ENCODE measurements at regions not wholly inside any gene's neighbourhood (a gene's known extent, or its start where the extent isn't known, plus 50 kb on each side); places are given as distances from the start of the nearest gene placed in this dataset.
A peak's percentile ranks its signal among the peaks of the same experiment; 100 is the strongest.

DNA sequence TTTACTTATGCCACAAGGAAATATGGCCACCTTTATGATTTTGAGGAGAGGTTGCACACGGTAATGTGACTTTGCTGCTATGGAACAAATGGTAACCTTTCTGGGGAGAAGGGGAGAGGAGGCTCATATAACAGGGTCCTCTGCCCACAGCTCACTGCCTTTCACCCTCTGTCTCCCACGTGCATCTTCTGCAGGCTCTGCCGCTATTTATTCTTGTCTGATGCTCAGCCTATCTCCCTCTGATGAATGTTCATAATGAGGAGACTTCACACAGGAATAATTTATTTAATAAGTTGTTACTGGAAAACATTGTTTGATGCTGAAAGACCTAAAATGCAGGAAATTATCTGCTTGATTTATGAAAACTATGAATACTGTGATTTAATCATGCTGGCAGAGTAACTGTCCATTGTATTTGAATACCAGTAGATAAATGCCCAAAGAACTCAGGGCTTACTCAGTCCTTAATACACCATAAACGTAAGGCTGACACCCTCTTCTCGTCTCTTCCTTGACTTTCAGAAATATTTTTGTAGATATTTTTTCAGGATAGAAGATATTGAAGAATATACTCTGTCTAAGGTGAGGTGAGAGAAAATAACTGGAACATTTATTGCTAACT lies 721.1 kb downstream of the QKI start:
- Histone ChIP-seq H3K27ac (no peak overlapping the region), H3K9me2 (replicated peaks; ENCODE audit: insufficient read depth) (no peaks in the 10 kb centered on the region), H2AFZ (no peak overlapping the region), H4K20me1 (ENCODE audit: insufficient read depth, poor library complexity, severe bottlenecking) (no peaks in the 10 kb centered on the region), H3K79me2 (no peaks in the 10 kb centered on the region), H3K36me3 (replicated peaks; ENCODE audit: insufficient read depth, low read depth) (no peaks in the 10 kb centered on the region), H3K4me1 (ENCODE audit: insufficient read depth) (no peaks in the 10 kb centered on the region), H3K27me3 (no peaks in the 10 kb centered on the region), H3K9me3 (ENCODE audit: low read depth) (no peaks in the 10 kb centered on the region), H3K4me3 (no peak overlapping the region), H3K4me2 (no peak overlapping the region)
- 86% methylated on average over 5 of the region's 5 CpGs for WGBS (ENCODE audit: low lambda C conversion rate, missing lambda C conversion rate)
- no peak for DNase-seq (ENCODE audit: low spot score)
- TF ChIP-seq, protein P1, sequence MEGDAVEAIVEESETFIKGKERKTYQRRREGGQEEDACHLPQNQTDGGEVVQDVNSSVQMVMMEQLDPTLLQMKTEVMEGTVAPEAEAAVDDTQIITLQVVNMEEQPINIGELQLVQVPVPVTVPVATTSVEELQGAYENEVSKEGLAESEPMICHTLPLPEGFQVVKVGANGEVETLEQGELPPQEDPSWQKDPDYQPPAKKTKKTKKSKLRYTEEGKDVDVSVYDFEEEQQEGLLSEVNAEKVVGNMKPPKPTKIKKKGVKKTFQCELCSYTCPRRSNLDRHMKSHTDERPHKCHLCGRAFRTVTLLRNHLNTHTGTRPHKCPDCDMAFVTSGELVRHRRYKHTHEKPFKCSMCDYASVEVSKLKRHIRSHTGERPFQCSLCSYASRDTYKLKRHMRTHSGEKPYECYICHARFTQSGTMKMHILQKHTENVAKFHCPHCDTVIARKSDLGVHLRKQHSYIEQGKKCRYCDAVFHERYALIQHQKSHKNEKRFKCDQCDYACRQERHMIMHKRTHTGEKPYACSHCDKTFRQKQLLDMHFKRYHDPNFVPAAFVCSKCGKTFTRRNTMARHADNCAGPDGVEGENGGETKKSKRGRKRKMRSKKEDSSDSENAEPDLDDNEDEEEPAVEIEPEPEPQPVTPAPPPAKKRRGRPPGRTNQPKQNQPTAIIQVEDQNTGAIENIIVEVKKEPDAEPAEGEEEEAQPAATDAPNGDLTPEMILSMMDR (IDR thresholded peaks at IDR 0.05; ENCODE audit: poor library complexity) = no peak
- TF ChIP-seq EZH2phosphoT487 (IDR thresholded peaks at IDR 0.05; ENCODE audit: low read depth, severe bottlenecking, unreplicated experiment) = no peak
- TF ChIP-seq EZH2 (IDR thresholded peaks at IDR 0.05; ENCODE audit: borderline replicate concordance) = no peak

- Histone ChIP-seq H3K27ac (no peak overlapping the region), H3K36me3 (replicated peaks; ENCODE audit: insufficient read depth, low read depth) (no peaks in the 10 kb centered on the region), H4K20me1 (ENCODE audit: insufficient read depth, poor library complexity, severe bottlenecking) (no peaks in the 10 kb centered on the region), H3K9me2 (replicated peaks; ENCODE audit: insufficient read depth) (no peaks in the 10 kb centered on the region), H3K79me2 (no peaks in the 10 kb centered on the region), H3K27me3 (no peaks in the 10 kb centered on the region), H3K4me2 (no peak overlapping the region), H3K4me1 (ENCODE audit: insufficient read depth) (no peaks in the 10 kb centered on the region), H3K4me3 (no peak overlapping the region), H2AFZ (no peak overlapping the region), H3K9me3 (ENCODE audit: low read depth) (no peaks in the 10 kb centered on the region)
- TF ChIP-seq, protein P1 (IDR thresholded peaks at IDR 0.05; ENCODE audit: poor library complexity) = no peak
- no peak for TF ChIP-seq EZH2phosphoT487 (IDR thresholded peaks at IDR 0.05; ENCODE audit: low read depth, severe bottlenecking, unreplicated experiment)
- no peak for TF ChIP-seq EZH2 (IDR thresholded peaks at IDR 0.05; ENCODE audit: borderline replicate concordance)
- 32% methylated on average over 2 of the region's 2 CpGs for WGBS (ENCODE audit: low lambda C conversion rate, missing lambda C conversion rate)
- DNase-seq (ENCODE audit: low spot score) = peak; percentile 38
Measured at GRCh38 chr6:164133095-164133494, 718.6 kb downstream of the QKI start.

DNA sequence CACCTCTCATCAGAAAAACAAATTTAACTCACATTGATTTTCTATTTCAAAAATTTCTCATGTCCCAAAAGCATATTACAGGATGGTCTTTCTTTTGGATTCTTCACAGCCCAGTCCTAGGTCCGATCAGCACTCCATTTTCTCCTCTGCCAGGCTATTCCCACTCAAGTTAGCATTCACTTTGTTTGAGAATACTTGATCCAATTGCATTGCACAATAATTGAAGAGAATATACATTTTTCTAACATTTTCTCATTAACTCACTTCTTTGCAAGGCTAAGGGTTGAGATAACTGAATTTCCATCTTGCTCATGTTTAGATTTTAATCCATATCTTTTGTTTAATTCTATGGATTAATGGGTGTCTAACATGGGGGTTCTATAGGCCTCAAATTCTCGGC lies 716.1 kb downstream of the QKI start:
- Histone ChIP-seq H3K27me3 (no peaks in the 10 kb centered on the region), H3K9me3 (ENCODE audit: low read depth) (no peaks in the 10 kb centered on the region), H3K79me2 (no peaks in the 10 kb centered on the region), H2AFZ (no peak overlapping the region), H3K27ac (no peak overlapping the region), H3K4me2 (no peak overlapping the region), H4K20me1 (ENCODE audit: insufficient read depth, poor library complexity, severe bottlenecking) (no peaks in the 10 kb centered on the region), H3K4me1 (ENCODE audit: insufficient read depth) (no peaks in the 10 kb centered on the region), H3K4me3 (no peak overlapping the region), H3K36me3 (replicated peaks; ENCODE audit: insufficient read depth, low read depth) (no peaks in the 10 kb centered on the region), H3K9me2 (replicated peaks; ENCODE audit: insufficient read depth) (no peaks in the 10 kb centered on the region)
- DNase-seq (ENCODE audit: low spot score) = no peak
- WGBS (ENCODE audit: low lambda C conversion rate, missing lambda C conversion rate) = 70% methylated on average over 2 of the region's 2 CpGs
- TF ChIP-seq, protein P1 (IDR thresholded peaks at IDR 0.05; ENCODE audit: poor library complexity) = no peak
- no peak for TF ChIP-seq EZH2 (IDR thresholded peaks at IDR 0.05; ENCODE audit: borderline replicate concordance)
- no peak for TF ChIP-seq EZH2phosphoT487 (IDR thresholded peaks at IDR 0.05; ENCODE audit: low read depth, severe bottlenecking, unreplicated experiment)
